H9 (cell line): ENCODE measurements at regions not wholly inside any gene's neighbourhood (a gene's known extent, or its start where the extent isn't known, plus 50 kb on each side); places are given as distances from the start of the nearest gene placed in this dataset.

Experiments used
- DNase-seq: peaks from one replicate; pipeline ENCODE4 v3.0.0-alpha.2; 2017
- H2AFZ ChIP-seq: one replicate; pipeline ENCODE4 v1.6.1; 2013; ENCODE audit warnings: mild to moderate bottlenecking, low read length, control low read depth, moderate library complexity
- H2AK5ac ChIP-seq: 2 replicates; pipeline ENCODE4 v1.6.1; 2013; ENCODE audit warnings: low read length, control low read depth, mixed read lengths; ENCODE audit not compliant: insufficient read length
- H2BK120ac ChIP-seq: one replicate; pipeline ENCODE4 v1.6.1; 2013; ENCODE audit warnings: low read depth, mild to moderate bottlenecking, low read length, control low read depth, inconsistent platforms; ENCODE audit not compliant: poor library complexity, severe bottlenecking
- H2BK12ac ChIP-seq: 2 replicates; pipeline ENCODE4 v1.6.1; 2013; ENCODE audit warnings: low read length, control low read depth, mixed read lengths, low read depth; ENCODE audit not compliant: insufficient read length
- H2BK15ac ChIP-seq: 2 replicates; pipeline ENCODE4 v1.6.1; 2013; ENCODE audit warnings: low read depth, low read length, control low read depth
- H2BK20ac ChIP-seq: one replicate; pipeline ENCODE4 v1.6.1; 2013; ENCODE audit warnings: low read depth, mild to moderate bottlenecking, low read length, control low read depth, inconsistent platforms; ENCODE audit not compliant: poor library complexity, severe bottlenecking
- H2BK5ac ChIP-seq: 2 replicates; pipeline ENCODE4 v1.6.1; 2013; ENCODE audit warnings: low read length, control low read depth, mixed read lengths; ENCODE audit not compliant: insufficient read length
- H3K14ac ChIP-seq: 2 replicates; pipeline ENCODE4 v1.6.1; 2013; ENCODE audit warnings: low read length, control low read depth; ENCODE audit not compliant: insufficient read depth
- H3K18ac ChIP-seq: 2 replicates; pipeline ENCODE4 v1.6.1; 2013; ENCODE audit warnings: low read depth, mild to moderate bottlenecking, mixed read lengths, low read length, control low read depth; ENCODE audit not compliant: insufficient read length
- H3K23ac ChIP-seq: 2 replicates; pipeline ENCODE4 v1.6.1; 2013; ENCODE audit warnings: low read length, control low read depth, mixed read lengths, low read depth; ENCODE audit not compliant: insufficient read length
- H3K23me2 ChIP-seq: 2 replicates; pipeline ENCODE4 v1.6.1; 2013; ENCODE audit warnings: low read depth, mild to moderate bottlenecking, mixed read lengths, low read length, control low read depth; ENCODE audit not compliant: insufficient read length, poor library complexity, severe bottlenecking
- H3K27ac ChIP-seq: 2 replicates; pipeline ENCODE4 v1.5.1; 2013; ENCODE audit warnings: low read length, control low read depth, mixed read lengths, low read depth; ENCODE audit not compliant: insufficient read length
- H3K27me3 ChIP-seq: 2 replicates; pipeline ENCODE4 v1.6.1; 2013; ENCODE audit warnings: low read length, control low read depth, inconsistent platforms; ENCODE audit not compliant: insufficient read depth
- H3K4ac ChIP-seq: 2 replicates; pipeline ENCODE4 v1.6.1; 2013; ENCODE audit warnings: low read depth, mild to moderate bottlenecking, control low read depth, inconsistent platforms, low read length, moderate library complexity
- H3K4me1 ChIP-seq: 2 replicates; pipeline ENCODE4 v1.6.1; 2013; ENCODE audit warnings: low read length, control low read depth, inconsistent platforms; ENCODE audit not compliant: insufficient read depth
- H3K4me2 ChIP-seq: 2 replicates; pipeline ENCODE4 v1.6.1; 2013; ENCODE audit warnings: low read length, control low read depth, mixed read lengths; ENCODE audit not compliant: insufficient read length, insufficient read depth
- H3K56ac ChIP-seq: 2 replicates; pipeline ENCODE4 v1.6.1; 2013; ENCODE audit warnings: low read depth, mild to moderate bottlenecking, mixed read lengths, low read length, control low read depth; ENCODE audit not compliant: insufficient read length
- H3K79me1 ChIP-seq: 2 replicates; pipeline ENCODE4 v1.6.1; 2013; ENCODE audit warnings: low read depth, mild to moderate bottlenecking, moderate library complexity, low read length, control low read depth, inconsistent platforms; ENCODE audit not compliant: insufficient read depth, poor library complexity, severe bottlenecking
- H3K79me2 ChIP-seq: 2 replicates; pipeline ENCODE4 v1.6.1; 2013; ENCODE audit warnings: low read length, control low read depth, inconsistent platforms; ENCODE audit not compliant: insufficient read depth
- H3K9ac ChIP-seq: 2 replicates; pipeline ENCODE4 v1.6.1; 2013; ENCODE audit warnings: low read length, control low read depth, mixed read lengths; ENCODE audit not compliant: insufficient read length; ENCODE audit errors: extremely low read depth
- H3K9me3 ChIP-seq: one replicate; pipeline ENCODE4 v1.6.1; 2013; ENCODE audit warnings: low read depth, low read length, inconsistent platforms; ENCODE audit not compliant: control insufficient read depth
- H3T11ph ChIP-seq: one replicate; pipeline ENCODE4 v1.6.1; 2013; ENCODE audit warnings: mild to moderate bottlenecking, low read length, control low read depth, inconsistent platforms
- H4K20me1 ChIP-seq: one replicate; pipeline ENCODE4 v1.6.1; 2013; ENCODE audit not compliant: control insufficient read depth, insufficient read length, insufficient read depth
- H4K5ac ChIP-seq: 2 replicates; pipeline ENCODE4 v1.6.1; 2013; ENCODE audit warnings: low read depth, mild to moderate bottlenecking, mixed read lengths, low read length, control low read depth; ENCODE audit not compliant: insufficient read length
- H4K8ac ChIP-seq: replicated peaks from 2 replicates; pipeline ENCODE4 v1.6.1; 2013; ENCODE audit warnings: low read length, control low read depth, mixed read lengths, low read depth; ENCODE audit not compliant: insufficient read length
- H4K91ac ChIP-seq: 2 replicates; pipeline ENCODE4 v1.6.1; 2013; ENCODE audit warnings: low read depth, mild to moderate bottlenecking, moderate library complexity, mixed read lengths, low read length, control low read depth; ENCODE audit not compliant: insufficient read length
- H3K27ac Mint-ChIP-seq, 3 experiments: 2 replicates in 2 of 3; 3 replicates in 1 of 3; pipeline ENCODE4 v1.8.0; 2020 to 2021; ENCODE audit warnings: mixed read lengths in 3 of 3, mild to moderate bottlenecking in 1 of 3, moderate library complexity in 1 of 3
- H3K27me3 Mint-ChIP-seq: 2 replicates; pipeline ENCODE4 v1.8.0; 2021; ENCODE audit warnings: low read depth, mild to moderate bottlenecking, moderate library complexity, mixed read lengths
- H3K36me3 Mint-ChIP-seq, 3 experiments: 2 replicates in 2 of 3; 3 replicates in 1 of 3; pipeline ENCODE4 v1.8.0; 2020 to 2021; ENCODE audit warnings: low read depth in 3 of 3, mixed read lengths in 3 of 3; ENCODE audit not compliant: insufficient read depth in 1 of 3
- H3K4me1 Mint-ChIP-seq, 2 experiments: 2 replicates each; pipeline ENCODE4 v1.8.0; 2020; ENCODE audit warnings: mixed read lengths in 2 of 2
- H3K4me3 Mint-ChIP-seq, 2 experiments: 2 replicates in 1 of 2; 3 replicates in 1 of 2; pipeline ENCODE4 v1.8.0; 2020 to 2021; ENCODE audit warnings: mild to moderate bottlenecking in 2 of 2, mixed read lengths in 2 of 2, moderate library complexity in 1 of 2
- H3K9me3 Mint-ChIP-seq, 2 experiments: 2 replicates in 1 of 2; 3 replicates in 1 of 2; pipeline ENCODE4 v1.8.0; 2020; ENCODE audit warnings: mild to moderate bottlenecking in 2 of 2, mixed read lengths in 2 of 2, moderate library complexity in 1 of 2
- WGBS: extraction: QIAGEN DNeasy Blood & Tissue Kit; methylation state at CpG from one replicate; pipeline ENCODE4 v1.1.7; 2013; ENCODE audit warnings: missing lambda C conversion rate, low lambda C conversion rate, mixed read lengths; ENCODE audit not compliant: insufficient read length; ENCODE audit errors: extremely low coverage; 5-methylcytosine and 5-hydroxymethylcytosine counted together
- TF ChIP-seq, protein P1 (sequence below): fragments of 200-600 bp; sonication (generic); conservative IDR thresholded peaks from 3 replicates; pipeline ENCODE4 v1.8.0; 2021; ENCODE audit warnings: antibody characterized with exemption, mild to moderate bottlenecking

- Histone ChIP-seq H4K20me1 (no peaks in the 10 kb centered on the region), H3K9ac (no peak overlapping the region), H3K18ac (peak overlapping the region; percentile 46), H2AK5ac (no peak overlapping the region), H3K23me2 (no peaks in the 10 kb centered on the region), H3K79me2 (no peaks in the 10 kb centered on the region), H3K14ac (no peak overlapping the region), H3K9me3 (no peaks in the 10 kb centered on the region), H3K56ac (no peak overlapping the region), H3K4ac (no peak overlapping the region), H4K8ac (no peak overlapping the region), H2AFZ (no peak overlapping the region), H4K91ac (no peak overlapping the region), H2BK15ac (no peak overlapping the region), H3K4me1 (no peaks in the 10 kb centered on the region; the same call in 1 of the 2 replicates), H3K27me3 (no peaks in the 10 kb centered on the region), H3K27ac (no peak overlapping the region), H2BK20ac (no peak overlapping the region), H2BK12ac (no peak overlapping the region), H3K4me2 (no peak overlapping the region), H3T11ph (no peak overlapping the region), H3K79me1 (no peaks in the 10 kb centered on the region), H2BK5ac (no peak overlapping the region), H3K23ac (no peak overlapping the region), H4K5ac (no peak overlapping the region), H2BK120ac (no peak overlapping the region)
- no peak overlapping the region for H3K4me3 Mint-ChIP-seq
- H3K27me3 Mint-ChIP-seq, result peaks cover 2% of the 10 kb centered on the region; the same call in 1 of the 2 replicates
- no CpG with 5 or more reads among the region's 6 CpGs for WGBS
- H3K9me3 Mint-ChIP-seq, result no peaks in the 10 kb centered on the region; a peak in 2 of 5 replicates
- no peak for DNase-seq
- TF ChIP-seq, protein P1, sequence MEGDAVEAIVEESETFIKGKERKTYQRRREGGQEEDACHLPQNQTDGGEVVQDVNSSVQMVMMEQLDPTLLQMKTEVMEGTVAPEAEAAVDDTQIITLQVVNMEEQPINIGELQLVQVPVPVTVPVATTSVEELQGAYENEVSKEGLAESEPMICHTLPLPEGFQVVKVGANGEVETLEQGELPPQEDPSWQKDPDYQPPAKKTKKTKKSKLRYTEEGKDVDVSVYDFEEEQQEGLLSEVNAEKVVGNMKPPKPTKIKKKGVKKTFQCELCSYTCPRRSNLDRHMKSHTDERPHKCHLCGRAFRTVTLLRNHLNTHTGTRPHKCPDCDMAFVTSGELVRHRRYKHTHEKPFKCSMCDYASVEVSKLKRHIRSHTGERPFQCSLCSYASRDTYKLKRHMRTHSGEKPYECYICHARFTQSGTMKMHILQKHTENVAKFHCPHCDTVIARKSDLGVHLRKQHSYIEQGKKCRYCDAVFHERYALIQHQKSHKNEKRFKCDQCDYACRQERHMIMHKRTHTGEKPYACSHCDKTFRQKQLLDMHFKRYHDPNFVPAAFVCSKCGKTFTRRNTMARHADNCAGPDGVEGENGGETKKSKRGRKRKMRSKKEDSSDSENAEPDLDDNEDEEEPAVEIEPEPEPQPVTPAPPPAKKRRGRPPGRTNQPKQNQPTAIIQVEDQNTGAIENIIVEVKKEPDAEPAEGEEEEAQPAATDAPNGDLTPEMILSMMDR, result no peak
- peaks cover 12 to 19% of the 10 kb centered on the region in 2 experiments for H3K4me1 Mint-ChIP-seq
- H3K36me3 Mint-ChIP-seq, result no peaks in the 10 kb centered on the region
- peak overlapping the region in 2 of 3 experiments; percentile 28 to 85; a peak in 4 of 7 replicates for H3K27ac Mint-ChIP-seq
Measured at GRCh38 chr15:31609258-31609681, 282.6 kb downstream of the KLF13 start.
